ENCODE measurements at regions not wholly inside any gene's neighbourhood (a gene's known extent, or its start where the extent isn't known, plus 50 kb on each side); places are given as distances from the start of the nearest gene placed in this dataset.

- TF ChIP-seq, protein P1, sequence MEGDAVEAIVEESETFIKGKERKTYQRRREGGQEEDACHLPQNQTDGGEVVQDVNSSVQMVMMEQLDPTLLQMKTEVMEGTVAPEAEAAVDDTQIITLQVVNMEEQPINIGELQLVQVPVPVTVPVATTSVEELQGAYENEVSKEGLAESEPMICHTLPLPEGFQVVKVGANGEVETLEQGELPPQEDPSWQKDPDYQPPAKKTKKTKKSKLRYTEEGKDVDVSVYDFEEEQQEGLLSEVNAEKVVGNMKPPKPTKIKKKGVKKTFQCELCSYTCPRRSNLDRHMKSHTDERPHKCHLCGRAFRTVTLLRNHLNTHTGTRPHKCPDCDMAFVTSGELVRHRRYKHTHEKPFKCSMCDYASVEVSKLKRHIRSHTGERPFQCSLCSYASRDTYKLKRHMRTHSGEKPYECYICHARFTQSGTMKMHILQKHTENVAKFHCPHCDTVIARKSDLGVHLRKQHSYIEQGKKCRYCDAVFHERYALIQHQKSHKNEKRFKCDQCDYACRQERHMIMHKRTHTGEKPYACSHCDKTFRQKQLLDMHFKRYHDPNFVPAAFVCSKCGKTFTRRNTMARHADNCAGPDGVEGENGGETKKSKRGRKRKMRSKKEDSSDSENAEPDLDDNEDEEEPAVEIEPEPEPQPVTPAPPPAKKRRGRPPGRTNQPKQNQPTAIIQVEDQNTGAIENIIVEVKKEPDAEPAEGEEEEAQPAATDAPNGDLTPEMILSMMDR (IDR thresholded peaks at IDR 0.05), result no peak
- DNase-seq (ENCODE audit: low spot score), result no peak
- ATAC-seq (ENCODE audit: low FRiP score), result no peak
Observed at GRCh38 chr15:26160343-26160742, 297.2 kb upstream of the ATP10A start.

GRCh38 chr15:26158176-26158575 lies 295.0 kb upstream of the ATP10A start:
- TF ChIP-seq, protein P1 (IDR thresholded peaks at IDR 0.05), result no peak
- ATAC-seq (ENCODE audit: low FRiP score), result no peak
- no peak for DNase-seq (ENCODE audit: low spot score)

DNA sequence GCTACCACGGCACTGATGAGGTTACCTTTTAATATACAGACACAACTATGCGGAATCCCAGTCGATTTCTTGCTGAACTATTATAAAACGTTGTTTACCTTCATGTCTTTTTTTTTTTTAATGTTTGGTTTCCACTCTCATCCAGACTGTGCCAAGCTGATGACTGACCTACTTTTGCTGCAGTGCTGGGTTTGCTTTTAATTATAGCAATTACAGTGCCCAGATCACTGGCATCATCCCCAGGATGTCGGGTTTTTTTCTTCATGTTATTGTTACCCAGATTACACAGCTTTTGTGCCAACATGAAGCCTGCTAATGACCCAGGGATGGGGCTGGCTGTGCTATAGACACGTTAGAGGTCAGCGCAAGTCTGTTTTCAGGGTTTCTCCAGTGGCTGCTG lies 294.0 kb upstream of the ATP10A start:
- no peak for DNase-seq (ENCODE audit: low spot score)
- ATAC-seq (ENCODE audit: low FRiP score), result no peak
- TF ChIP-seq, protein P1 (IDR thresholded peaks at IDR 0.05), result no peak

GRCh38 chr15:26156051-26156450 lies 292.9 kb upstream of the ATP10A start:
- no peak for ATAC-seq (ENCODE audit: low FRiP score)
- TF ChIP-seq, protein P1 (IDR thresholded peaks at IDR 0.05), result no peak
- DNase-seq (ENCODE audit: low spot score), result no peak

GRCh38 chr15:26148156-26148860 lies 285.2 kb upstream of the ATP10A start:
- no peak for ATAC-seq (ENCODE audit: low FRiP score)
- no peak for DNase-seq (ENCODE audit: low spot score)
- TF ChIP-seq, protein P1 (IDR thresholded peaks at IDR 0.05), result no peak

DNA sequence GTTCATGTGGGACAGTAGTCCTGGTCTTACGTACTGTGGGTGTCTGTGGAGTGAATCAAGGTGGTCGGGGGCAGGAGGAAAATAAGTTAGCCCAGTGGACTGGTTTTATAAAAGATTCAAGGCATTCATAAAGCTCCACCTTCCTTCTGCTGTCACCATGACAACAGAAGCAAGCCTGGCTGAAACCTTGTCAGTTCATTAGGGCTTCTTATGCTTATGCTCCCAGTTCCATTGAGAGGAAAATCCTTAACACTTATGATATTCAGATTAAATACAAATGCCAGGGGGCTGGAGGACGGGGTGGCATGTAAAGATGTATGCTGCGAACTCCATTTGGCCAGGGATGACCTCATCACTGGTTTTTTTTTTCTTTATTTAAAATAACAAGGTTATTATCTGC lies 283.1 kb upstream of the ATP10A start:
- DNase-seq (ENCODE audit: low spot score) (no peak), ATAC-seq (ENCODE audit: low FRiP score) (no peak)
- TF ChIP-seq, protein P1 (IDR thresholded peaks at IDR 0.05), result no peak

DNA sequence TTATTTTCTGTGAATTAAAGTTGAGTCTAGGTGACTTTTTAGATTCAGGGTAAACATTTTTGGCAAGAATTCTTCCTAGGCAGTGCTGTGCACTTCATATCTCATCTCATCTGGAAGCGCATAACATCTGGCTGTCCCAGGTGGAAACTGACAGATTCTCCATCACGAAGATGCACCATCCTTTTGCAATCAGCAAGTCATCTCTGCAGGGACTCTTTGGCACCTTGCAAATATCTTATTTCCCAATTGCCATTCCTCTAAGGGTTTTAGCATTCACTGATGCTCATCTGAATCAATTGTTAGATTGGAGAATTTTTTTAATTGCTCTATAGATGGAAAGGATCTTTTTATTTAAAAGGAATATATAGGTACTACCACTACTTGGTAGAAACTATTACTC lies 282.7 kb upstream of the ATP10A start:
- TF ChIP-seq, protein P1 (IDR thresholded peaks at IDR 0.05), result no peak
- DNase-seq (ENCODE audit: low spot score) (no peak), ATAC-seq (ENCODE audit: low FRiP score) (no peak)
